GM12878 (cell line): ENCODE measurements at regions not wholly inside any gene's neighbourhood (a gene's known extent, or its start where the extent isn't known, plus 50 kb on each side); places are given as distances from the start of the nearest gene placed in this dataset.

Experiments
- ATAC-seq: fragments of 200-7000 bp; cut with Tn5 transposase; 3 replicates; pipeline ENCODE4 v1.9.1; 2020; ENCODE audit warnings: mild to moderate bottlenecking, moderate library complexity
- BruUV-seq: library from RNA; stranded (reverse); fragments of 400-500 nt; replicated peaks from 2 replicates; lab custom pipeline; 2021; lab: Mats Ljungman, UMichigan
- CTCF ChIA-PET: fragments of 300-600 bp; sonication (Branson Sonifier 250); formaldehyde crosslinking; extraction: SDS; loops from one replicate; lab custom pipeline; 2021; ENCODE audit warnings: inconsistent platforms; lab: Yijun Ruan, JAX
- POLR2A ChIA-PET: fragments of 350-600 bp; formaldehyde crosslinking; extraction: SDS; loops from one replicate; lab custom pipeline; 2021; ENCODE audit warnings: inconsistent platforms; lab: Charles Lee
- RAD21 ChIA-PET: fragments of 300-600 bp; sonication (Branson Sonifier 250); formaldehyde crosslinking; loops from one replicate; lab custom pipeline; 2023; ENCODE audit warnings: antibody characterized with exemption; ENCODE audit not compliant: unreplicated experiment; lab: Charles Lee
- SMC1A ChIA-PET: fragments of 300-600 bp; sonication (Branson Sonifier 250); formaldehyde crosslinking; loops from one replicate; lab custom pipeline; 2023; ENCODE audit not compliant: unreplicated experiment, uncharacterized antibody; lab: Charles Lee
- DNase-seq: peaks from one replicate; pipeline ENCODE4 v3.0.0-alpha.2; 2011; ENCODE audit warnings: low read depth, low spot score
- FAIRE-seq: peaks from 3 replicates; lab custom pipeline; 2011; peaks lifted over from hg19 to GRCh38; lab: Jason Lieb, UNC
- H2AFZ ChIP-seq: 2 replicates; pipeline ENCODE4 v1.6.0; 2011; ENCODE audit warnings: low read depth, low read length, control low read depth; ENCODE audit not compliant: control insufficient read depth
- H3K27ac ChIP-seq: 2 replicates; pipeline ENCODE4 v1.5.1; 2011; ENCODE audit warnings: control low read depth; ENCODE audit not compliant: control insufficient read depth, insufficient read depth
- H3K27me3 ChIP-seq, 2 experiments: replicated peaks in 1 of 2; 2 replicates each; pipeline versions ENCODE4 v1.6.0 to v1.6.1; 2011; ENCODE audit warnings: low read length in 1 of 2; ENCODE audit not compliant: control insufficient read depth in 2 of 2, insufficient read depth in 2 of 2
- H3K36me3 ChIP-seq, 2 experiments: 2 replicates each; pipeline ENCODE4 v1.5.1; 2011; ENCODE audit warnings: low read length in 1 of 2; ENCODE audit not compliant: control insufficient read depth in 2 of 2, insufficient read depth in 2 of 2
- H3K4me1 ChIP-seq: 2 replicates; pipeline ENCODE4 v1.6.1; 2011; ENCODE audit warnings: mild to moderate bottlenecking, low read length, moderate library complexity, mixed read lengths; ENCODE audit not compliant: control insufficient read depth, insufficient read depth
- H3K4me2 ChIP-seq: 2 replicates; pipeline ENCODE4 v1.6.0; 2011; ENCODE audit warnings: control low read depth; ENCODE audit not compliant: control insufficient read depth, insufficient read depth
- H3K4me3 ChIP-seq: fragments of 200-600 bp; sonication (generic); 2 replicates; pipeline ENCODE4 v1.5.1; 2016
- H3K79me2 ChIP-seq: 2 replicates; pipeline ENCODE4 v1.6.0; 2011; ENCODE audit warnings: low read length; ENCODE audit not compliant: control insufficient read depth, insufficient read depth
- H3K9ac ChIP-seq: 2 replicates; pipeline ENCODE4 v1.8.0; 2011; ENCODE audit warnings: low read length, control low read depth, mixed read lengths; ENCODE audit not compliant: control insufficient read depth, insufficient read depth
- H3K9me3 ChIP-seq: replicated peaks from 3 replicates; pipeline ENCODE4 v1.5.1; 2011; ENCODE audit warnings: mild to moderate bottlenecking, low read length; ENCODE audit not compliant: control insufficient read depth, insufficient read depth
- H4K20me1 ChIP-seq: 2 replicates; pipeline ENCODE4 v1.6.0; 2011; ENCODE audit not compliant: control insufficient read depth, insufficient read depth
- FOXM1 ChIP-seq: IDR thresholded peaks from 2 replicates; pipeline ENCODE4 v1.6.1; 2012; ENCODE audit warnings: low read depth, mild to moderate bottlenecking, inconsistent platforms, low read length, moderate library complexity
- GABPA ChIP-seq: IDR thresholded peaks from 2 replicates; pipeline ENCODE4 v1.6.1; 2014; ENCODE audit warnings: antibody characterized with exemption, low read depth, mild to moderate bottlenecking, inconsistent platforms
- HDAC6 ChIP-seq: fragments of 200-600 bp; sonication (generic); IDR thresholded peaks from one replicate; pipeline ENCODE4 v1.8.0; 2017; ENCODE audit warnings: antibody characterized with exemption; ENCODE audit not compliant: unreplicated experiment
- IKZF2 ChIP-seq, 2 experiments: fragments of 450-650 bp; IDR thresholded peaks; 2 replicates each; pipeline ENCODE4 v1.6.1; 2017; ENCODE audit warnings: mild to moderate bottlenecking in 2 of 2, moderate library complexity in 2 of 2
- LARP7 ChIP-seq: fragments of 450-650 bp; IDR thresholded peaks from 2 replicates; pipeline ENCODE4 v1.6.1; 2017; ENCODE audit warnings: mild to moderate bottlenecking
- NBN ChIP-seq: fragments of 450-650 bp; IDR thresholded peaks from 2 replicates; pipeline ENCODE4 v1.6.1; 2016
- NR2F1 ChIP-seq: fragments of 450-650 bp; conservative IDR thresholded peaks from 2 replicates; pipeline ENCODE4 v1.6.1; 2017; ENCODE audit warnings: mild to moderate bottlenecking
- RAD51 ChIP-seq: fragments of 450-650 bp; IDR thresholded peaks from 2 replicates; pipeline ENCODE4 v1.6.1; 2016; ENCODE audit warnings: moderate library complexity, mild to moderate bottlenecking, inconsistent platforms
- RELA ChIP-seq: fragments of 450-650 bp; IDR thresholded peaks from 2 replicates; pipeline ENCODE4 v1.8.0; 2014; ENCODE audit warnings: borderline replicate concordance; ENCODE audit not compliant: partially characterized antibody
- WGBS: methylation state at CpG from one replicate; pipeline ENCODE4 v1.1.6; 2016; ENCODE audit warnings: low lambda C conversion rate; ENCODE audit not compliant: insufficient replicate concordance, insufficient coverage; ENCODE audit errors: missing lambda C conversion rate; 5-methylcytosine and 5-hydroxymethylcytosine counted together
- in situ Hi-C: fragments of 300-500 bp; cut with MboI; formaldehyde crosslinking; loops from 9 replicates; pipeline ENCODE4 v1.14.3; 2018; ENCODE audit warnings: mixed read lengths
- intact Hi-C: fragments of 100-400 bp; cut with micrococcal nuclease; formaldehyde crosslinking; loops from one replicate; pipeline ENCODE4 v1.14.2; 2022; ENCODE audit not compliant: unreplicated experiment
- TF ChIP-seq, protein P1 (sequence below): fragments of 450-650 bp; IDR thresholded peaks from 2 replicates; pipeline ENCODE4 v1.6.1; 2014; ENCODE audit warnings: mild to moderate bottlenecking
- TF ChIP-seq, protein P2 (sequence below): fragments of 450-650 bp; IDR thresholded peaks from 2 replicates; pipeline ENCODE4 v1.6.1; 2016; ENCODE audit warnings: mild to moderate bottlenecking

DNA sequence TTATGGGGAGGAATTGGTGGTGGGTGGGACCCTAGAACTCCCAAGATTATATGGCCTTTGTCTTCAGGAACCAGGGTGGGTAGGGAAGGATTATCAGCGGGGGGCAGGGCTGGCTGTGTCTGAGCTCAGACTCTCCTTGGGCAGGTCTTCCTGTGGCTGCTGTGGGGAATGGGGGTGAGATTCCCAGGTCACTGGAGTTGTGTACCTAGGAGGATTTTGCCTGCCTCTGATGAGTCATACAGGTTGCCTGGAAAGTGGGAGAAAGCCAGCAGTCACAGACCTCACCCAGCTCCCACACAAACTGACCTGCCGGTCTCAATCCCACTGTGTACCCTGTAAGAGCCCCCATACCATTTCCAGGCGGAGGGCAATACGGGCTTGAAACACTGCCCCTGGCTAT is 209.9 kb upstream of the CNTN3 start:
- FAIRE-seq (no peak), DNase-seq (no peak), ATAC-seq (no peak)
- POLR2A ChIA-PET = no interaction called here
- TF ChIP-seq NR2F1 (no peak), LARP7 (no peak), NBN (no peak), RELA (no peak), GABPA (no peak), RAD51 (no peak), FOXM1 (no peak), IKZF2 (IDR thresholded peaks at IDR 0.05) (no peak), HDAC6 (no peak)
- TF ChIP-seq, protein P1, sequence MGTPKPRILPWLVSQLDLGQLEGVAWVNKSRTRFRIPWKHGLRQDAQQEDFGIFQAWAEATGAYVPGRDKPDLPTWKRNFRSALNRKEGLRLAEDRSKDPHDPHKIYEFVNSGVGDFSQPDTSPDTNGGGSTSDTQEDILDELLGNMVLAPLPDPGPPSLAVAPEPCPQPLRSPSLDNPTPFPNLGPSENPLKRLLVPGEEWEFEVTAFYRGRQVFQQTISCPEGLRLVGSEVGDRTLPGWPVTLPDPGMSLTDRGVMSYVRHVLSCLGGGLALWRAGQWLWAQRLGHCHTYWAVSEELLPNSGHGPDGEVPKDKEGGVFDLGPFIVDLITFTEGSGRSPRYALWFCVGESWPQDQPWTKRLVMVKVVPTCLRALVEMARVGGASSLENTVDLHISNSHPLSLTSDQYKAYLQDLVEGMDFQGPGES = no peak
- TF ChIP-seq, protein P2, sequence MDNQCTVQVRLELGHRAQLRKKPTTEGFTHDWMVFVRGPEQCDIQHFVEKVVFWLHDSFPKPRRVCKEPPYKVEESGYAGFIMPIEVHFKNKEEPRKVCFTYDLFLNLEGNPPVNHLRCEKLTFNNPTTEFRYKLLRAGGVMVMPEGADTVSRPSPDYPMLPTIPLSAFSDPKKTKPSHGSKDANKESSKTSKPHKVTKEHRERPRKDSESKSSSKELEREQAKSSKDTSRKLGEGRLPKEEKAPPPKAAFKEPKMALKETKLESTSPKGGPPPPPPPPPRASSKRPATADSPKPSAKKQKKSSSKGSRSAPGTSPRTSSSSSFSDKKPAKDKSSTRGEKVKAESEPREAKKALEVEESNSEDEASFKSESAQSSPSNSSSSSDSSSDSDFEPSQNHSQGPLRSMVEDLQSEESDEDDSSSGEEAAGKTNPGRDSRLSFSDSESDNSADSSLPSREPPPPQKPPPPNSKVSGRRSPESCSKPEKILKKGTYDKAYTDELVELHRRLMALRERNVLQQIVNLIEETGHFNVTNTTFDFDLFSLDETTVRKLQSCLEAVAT = no peak
- Histone ChIP-seq H2AFZ (no peak overlapping the region), H3K4me2 (no peak overlapping the region), H3K36me3 (no peaks in the 10 kb centered on the region), H3K9me3 (no peaks in the 10 kb centered on the region), H4K20me1 (no peaks in the 10 kb centered on the region), H3K4me1 (no peaks in the 10 kb centered on the region), H3K79me2 (no peaks in the 10 kb centered on the region), H3K27me3 (no peaks in the 10 kb centered on the region), H3K4me3 (no peak overlapping the region), H3K27ac (no peak overlapping the region), H3K9ac (no peak overlapping the region)
- SMC1A ChIA-PET = interaction anchor here (1.2 kb wide), 1 partner anchor 18 kb away, joined by 3 read pairs; no protein-coding TSS in a partner anchor
- 18% methylated on average over 3 of the region's 4 CpGs for WGBS
- intact Hi-C loops (no loop called here), in situ Hi-C loops (no loop called here)
- CTCF ChIA-PET = no interaction called here
- RAD21 ChIA-PET = no interaction called here
- BruUV-seq = no TSS peak
